ENCODE measurements at regions not wholly inside any gene's neighbourhood (a gene's known extent, or its start where the extent isn't known, plus 50 kb on each side); places are given as distances from the start of the nearest gene placed in this dataset.

DNA sequence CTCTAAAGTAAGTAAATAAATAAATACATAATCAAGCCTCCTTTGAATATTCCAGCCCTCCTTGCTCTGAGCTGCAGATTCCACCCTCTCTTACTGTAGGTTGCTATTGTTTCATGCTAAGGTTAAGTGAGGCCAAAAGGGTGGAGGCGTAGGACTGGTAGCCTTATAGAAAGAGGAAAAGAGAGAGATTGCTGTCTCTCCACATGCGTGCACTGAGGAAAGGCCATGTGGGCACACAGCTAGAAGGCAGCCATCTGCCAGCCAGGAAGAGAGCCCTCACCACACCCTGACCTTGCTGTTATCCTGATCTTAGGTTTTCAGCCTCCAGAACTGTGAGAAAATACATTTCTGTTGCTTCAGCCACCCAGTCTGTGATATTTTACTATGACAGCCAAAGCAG, 52.0 kb upstream of the GPCPD1 start:
- TF ChIP-seq, protein P1, sequence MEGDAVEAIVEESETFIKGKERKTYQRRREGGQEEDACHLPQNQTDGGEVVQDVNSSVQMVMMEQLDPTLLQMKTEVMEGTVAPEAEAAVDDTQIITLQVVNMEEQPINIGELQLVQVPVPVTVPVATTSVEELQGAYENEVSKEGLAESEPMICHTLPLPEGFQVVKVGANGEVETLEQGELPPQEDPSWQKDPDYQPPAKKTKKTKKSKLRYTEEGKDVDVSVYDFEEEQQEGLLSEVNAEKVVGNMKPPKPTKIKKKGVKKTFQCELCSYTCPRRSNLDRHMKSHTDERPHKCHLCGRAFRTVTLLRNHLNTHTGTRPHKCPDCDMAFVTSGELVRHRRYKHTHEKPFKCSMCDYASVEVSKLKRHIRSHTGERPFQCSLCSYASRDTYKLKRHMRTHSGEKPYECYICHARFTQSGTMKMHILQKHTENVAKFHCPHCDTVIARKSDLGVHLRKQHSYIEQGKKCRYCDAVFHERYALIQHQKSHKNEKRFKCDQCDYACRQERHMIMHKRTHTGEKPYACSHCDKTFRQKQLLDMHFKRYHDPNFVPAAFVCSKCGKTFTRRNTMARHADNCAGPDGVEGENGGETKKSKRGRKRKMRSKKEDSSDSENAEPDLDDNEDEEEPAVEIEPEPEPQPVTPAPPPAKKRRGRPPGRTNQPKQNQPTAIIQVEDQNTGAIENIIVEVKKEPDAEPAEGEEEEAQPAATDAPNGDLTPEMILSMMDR (IDR thresholded peaks at IDR 0.05; ENCODE audit: low read depth, low read length): no peak
- TF ChIP-seq EZH2phosphoT487 (IDR thresholded peaks at IDR 0.05; ENCODE audit: low read depth): no peak

All from OCI-LY3 (cell line).